Suppressor macrophage treated with lipopolysaccharide for 4 hours (primary cell): ENCODE measurements at regions not wholly inside any gene's neighbourhood (a gene's known extent, or its start where the extent isn't known, plus 50 kb on each side); places are given as distances from the start of the nearest gene placed in this dataset.
A peak's percentile ranks its signal among the peaks of the same experiment; 100 is the strongest.

Experiments used
- DNase-seq: peaks from one replicate; pipeline ENCODE4 v3.0.0-alpha.2; 2020

DNA sequence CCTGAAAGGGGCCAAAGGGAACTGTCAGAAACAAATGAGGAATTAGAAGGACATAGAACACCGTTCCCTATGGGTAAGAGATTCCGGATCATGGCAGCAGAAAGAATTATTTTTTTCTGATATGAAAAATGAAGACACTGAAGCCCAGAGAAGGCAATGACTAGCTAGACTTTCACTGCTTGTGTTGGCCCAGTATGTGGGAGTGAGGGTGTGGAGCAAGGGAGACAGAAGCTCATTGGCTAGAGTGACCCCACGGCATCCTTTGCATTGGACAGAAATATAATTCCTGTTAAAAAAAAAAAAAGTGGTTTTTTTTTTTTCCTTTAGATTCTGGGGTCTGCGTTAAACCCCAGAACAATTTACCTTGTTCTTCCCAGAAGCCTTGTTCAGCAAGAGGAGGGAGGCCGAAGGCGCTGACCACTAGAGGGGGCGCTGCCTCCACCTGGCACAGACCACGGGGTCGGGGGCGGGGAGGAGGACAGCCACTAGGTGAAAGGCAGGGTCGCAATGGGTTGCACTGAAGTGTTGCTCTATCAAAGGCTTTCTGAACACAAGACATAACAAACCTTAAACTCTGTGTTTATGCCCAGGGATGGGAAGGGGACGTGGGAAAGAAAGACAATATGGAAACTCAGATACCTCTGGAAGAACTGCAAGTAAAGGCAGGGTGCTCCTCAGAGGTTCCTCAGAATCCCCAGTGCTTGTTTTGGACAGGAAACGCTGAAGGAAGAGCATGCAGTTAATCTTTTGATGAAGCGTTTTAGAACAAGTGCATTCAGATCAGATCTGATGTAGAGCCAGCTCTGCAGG lies 156.8 kb downstream of the KCNA5 start:
- DNase-seq, result peak; percentile 26

DNA sequence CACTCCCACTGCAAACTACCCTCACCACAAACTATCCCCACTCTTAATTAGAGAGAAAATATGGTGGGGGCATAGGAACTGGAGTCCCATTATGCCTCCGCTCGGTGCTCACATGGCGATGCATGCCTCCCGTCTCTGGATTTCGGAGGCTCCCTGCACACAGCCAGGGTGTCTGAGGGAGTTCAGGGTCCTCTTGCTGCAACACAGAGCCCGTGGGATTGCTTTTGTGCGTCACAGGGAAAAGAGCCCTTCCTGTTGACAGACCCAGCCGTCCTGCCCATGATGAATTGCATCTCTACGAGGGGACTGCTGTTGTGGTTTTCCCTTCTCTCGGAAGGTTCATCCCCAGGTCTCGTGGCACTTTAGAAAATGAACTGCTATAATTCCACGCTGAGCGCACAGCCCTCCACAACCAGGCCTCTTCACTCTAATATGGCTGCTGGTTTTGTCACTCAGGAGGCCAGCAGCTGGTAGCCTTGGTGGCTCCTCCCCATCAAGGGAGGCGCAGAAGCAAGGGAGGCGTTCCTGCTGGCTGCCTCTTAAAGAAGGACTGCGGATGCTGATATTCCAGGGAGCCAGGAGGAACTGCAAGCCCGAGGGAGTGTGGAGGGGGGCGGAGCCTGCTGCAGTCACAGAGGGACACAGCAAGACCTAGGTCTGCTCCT lies 158.0 kb downstream of the KCNA5 start:
- DNase-seq, result no peak

DNA sequence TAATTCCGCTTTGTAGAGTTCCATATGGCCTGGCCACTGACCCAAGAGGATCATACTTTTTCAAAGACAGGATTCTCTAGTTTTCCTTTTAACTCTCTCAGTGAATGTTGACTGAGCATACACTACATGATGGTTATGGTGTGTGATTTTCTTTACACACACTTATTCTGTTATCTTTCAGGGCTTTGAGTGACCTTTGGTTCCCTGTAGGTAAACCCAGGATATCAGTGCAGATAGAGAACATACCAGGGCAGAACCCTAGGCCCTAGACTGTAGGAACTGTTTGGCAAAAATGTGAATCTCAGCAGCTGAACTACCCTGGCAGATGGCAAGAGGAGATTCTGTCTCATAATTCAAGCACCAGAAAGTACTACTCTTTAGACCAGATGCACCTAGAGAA lies 159.6 kb downstream of the KCNA5 start:
- DNase-seq, result no peak

DNA sequence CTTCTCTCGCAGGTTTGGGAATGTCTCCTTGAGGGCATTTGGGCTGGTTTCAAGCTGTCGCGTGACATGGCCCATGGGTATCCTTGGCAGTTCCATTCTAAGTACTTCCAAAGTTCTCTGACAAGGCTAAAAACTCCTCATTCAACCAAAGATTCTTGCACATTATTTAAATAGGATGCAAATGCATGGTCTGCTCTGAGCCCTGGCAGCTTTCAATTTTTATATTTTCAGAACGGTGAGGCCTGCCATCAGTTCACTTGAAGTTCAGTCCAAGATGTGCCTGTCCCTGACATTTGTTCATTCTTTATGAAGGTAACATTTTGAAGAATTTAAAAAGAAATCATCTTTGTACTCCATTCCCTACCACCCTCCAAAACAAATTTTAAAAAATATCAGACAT lies 160.0 kb downstream of the KCNA5 start:
- DNase-seq, result no peak

DNA sequence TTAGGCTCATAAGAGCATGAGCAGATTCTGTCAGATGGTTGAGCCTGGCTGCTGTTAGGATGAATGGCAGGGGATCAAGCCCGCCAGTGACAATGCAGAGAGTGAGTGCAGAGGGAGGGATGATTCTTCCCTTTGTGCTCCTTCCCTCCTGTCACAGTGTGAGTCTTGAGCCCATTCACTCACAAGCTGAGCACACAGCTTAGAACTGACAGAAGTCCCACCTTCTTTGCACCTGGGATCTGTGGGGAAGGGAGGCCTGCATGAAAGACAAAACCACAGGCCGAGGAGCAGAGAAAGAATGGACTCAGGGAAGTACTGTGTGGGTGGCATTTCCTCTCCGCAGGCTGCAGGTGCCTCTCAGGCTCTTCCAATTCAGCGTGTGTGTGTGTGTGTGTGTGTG lies 160.6 kb downstream of the KCNA5 start:
- no peak for DNase-seq

DNA sequence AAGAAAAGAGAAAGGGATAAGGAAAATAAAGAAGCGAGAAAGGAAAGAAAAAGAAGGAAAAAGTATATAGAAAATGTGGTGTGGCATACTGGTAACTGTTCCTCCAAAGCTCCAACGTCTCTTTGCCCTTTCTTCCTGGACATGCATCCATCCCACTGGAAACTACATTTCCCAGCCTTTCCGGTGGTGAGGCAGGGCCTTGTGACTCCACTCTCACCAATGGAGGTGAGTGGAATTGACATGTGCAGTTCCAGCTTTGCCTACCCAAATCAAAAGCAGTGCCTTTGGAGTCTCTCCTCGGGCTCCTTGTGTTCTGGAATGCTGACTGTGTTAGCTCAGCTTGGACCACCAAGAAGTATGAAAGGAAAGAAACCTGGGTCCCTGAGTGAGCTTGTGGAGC lies 161.2 kb downstream of the KCNA5 start:
- no peak for DNase-seq

DNA sequence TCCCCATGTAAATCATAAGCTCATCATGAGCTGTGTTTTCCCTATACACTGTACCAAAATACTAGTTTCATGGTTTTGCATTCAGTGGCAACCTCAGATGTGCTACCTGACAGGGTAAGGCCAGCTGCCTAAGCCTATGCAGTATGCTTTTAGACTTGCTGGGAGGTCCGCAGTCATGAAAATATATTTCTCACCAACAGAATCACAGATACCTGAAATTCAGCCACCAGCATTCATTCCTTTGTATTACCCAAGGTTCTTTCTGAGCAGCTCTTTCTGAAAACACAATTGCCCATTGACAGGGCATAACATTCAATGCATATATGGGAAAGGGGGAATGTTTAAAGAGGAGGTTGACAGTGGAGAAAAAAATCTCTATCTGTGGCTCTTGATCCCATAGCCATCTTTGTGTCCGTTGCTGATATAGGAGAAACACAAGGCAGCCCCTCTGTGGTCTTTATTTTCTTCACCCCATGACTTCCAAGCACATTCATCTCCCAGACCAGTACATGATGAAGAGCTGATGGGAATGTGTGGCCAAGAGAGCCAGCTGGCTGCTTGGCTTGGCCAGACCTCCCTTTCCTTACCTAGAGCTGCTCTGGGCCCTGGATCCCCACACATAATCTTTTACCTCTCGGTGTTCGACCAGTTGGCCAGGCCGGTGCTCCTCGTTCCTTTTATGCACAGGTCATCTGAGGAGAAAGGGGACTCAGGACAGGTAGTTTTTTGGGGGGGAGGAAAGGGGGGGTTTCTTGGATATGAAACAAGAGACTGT lies 162.9 kb downstream of the KCNA5 start:
- no peak for DNase-seq

DNA sequence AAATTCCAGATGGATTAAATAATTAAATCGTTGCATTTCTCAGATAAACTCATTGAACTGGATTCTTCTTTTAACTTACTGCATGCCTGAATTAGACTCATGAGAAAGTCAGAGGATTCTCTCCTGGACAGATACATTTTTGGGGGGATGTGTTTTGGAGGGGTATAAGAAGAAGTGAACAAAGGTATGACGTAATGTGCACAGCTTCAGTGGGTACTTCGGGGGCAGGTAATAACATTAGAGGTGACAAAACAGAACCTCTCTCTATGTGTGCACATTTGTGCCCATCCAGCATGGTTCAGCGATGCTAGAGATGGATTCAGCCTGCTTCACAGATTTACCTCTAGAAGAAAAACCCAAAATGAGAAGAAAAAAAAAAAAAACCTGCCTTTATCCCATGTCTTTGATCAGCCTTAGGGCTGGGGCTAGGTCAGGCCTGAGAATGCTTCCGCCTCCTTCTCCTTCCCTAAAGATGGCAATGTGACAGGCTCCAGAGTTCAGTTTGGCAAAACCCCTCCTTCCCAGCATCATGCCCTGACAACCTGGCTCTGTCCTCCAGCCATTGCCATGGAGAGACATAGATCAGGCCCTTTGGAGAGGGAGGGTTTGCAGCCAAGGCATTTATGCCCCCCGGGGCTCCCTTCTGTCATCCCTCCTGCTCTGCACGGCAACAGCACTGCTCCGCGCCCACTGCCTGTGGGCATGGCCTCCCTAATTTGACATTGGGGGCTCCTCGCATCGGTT lies 166.7 kb downstream of the KCNA5 start:
- no peak for DNase-seq

DNA sequence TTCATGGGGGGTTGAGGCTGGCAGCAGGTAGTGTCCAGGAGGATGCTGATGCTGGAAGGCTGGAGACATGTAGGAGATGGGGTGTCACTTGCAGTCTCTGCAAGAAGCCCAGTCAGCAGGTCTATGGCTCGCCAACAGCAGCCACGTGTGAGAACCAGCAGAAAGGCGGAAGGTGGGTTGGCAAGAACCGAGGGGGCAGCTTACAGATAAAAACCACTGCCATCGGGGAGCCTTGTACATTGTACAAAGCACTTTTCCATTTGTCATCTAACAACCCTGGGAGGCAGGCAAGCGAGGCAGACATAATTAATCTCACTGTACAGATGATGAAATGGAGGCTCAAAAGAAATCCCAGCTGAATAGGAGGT lies 167.2 kb downstream of the KCNA5 start:
- no peak for DNase-seq

DNA sequence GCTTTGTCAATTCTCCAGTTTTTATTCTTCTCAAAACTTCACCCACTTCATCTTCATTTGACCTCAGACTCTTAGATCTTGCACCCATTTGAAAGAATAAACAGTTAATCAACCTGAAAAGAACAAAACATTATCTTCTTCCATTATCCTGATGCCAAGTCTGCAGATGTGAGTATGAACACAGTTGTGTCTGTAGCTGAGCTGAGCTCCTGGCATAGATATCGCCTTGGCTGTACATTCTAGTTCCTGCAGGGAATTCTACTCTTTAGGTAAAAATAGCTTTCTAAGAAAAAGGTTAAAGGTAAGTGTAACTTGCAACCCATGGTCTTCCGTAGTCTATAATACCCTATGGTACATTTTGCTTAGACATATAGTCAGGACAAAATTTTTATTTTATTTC lies 169.7 kb downstream of the KCNA5 start:
- no peak for DNase-seq

DNA sequence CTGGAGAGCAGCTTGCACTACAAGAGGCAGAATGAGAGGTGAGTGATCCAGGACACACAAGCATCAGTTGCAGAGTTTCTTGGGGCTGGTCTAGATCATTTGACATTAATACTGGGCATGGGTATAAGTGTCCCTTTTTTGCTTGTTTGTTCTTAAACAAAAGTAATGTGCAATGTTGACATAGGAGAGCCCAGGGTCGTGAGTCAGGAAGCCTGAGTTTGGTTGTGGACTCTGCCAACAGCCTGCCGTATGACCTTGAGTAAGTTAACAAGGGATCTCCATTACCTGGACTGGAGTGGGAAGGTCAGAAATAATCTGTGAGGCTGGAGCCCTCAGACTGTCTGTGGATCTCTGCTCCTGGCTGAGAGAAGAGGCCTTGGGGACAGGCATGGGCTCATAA lies 170.3 kb downstream of the KCNA5 start:
- DNase-seq, result no peak

DNA sequence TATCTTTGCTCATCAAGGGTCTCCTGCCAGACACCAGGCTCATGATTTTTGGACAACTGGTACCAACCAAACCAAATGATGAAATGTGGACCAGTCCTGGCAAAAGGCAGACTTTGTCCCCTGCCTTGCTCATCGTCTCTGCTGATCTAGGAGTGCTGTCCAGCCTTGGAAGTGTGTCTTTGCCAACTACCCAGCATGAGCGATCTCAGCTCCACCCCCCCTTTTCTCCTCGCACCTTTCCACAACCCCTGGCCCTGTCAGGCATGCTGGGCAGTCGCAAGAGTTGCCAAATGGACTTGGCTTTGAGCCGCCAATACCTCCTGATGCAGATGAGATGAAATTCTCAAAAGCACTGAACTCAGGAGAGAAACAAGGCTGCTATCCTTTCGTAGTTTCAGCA lies 174.3 kb downstream of the KCNA5 start:
- no peak for DNase-seq

DNA sequence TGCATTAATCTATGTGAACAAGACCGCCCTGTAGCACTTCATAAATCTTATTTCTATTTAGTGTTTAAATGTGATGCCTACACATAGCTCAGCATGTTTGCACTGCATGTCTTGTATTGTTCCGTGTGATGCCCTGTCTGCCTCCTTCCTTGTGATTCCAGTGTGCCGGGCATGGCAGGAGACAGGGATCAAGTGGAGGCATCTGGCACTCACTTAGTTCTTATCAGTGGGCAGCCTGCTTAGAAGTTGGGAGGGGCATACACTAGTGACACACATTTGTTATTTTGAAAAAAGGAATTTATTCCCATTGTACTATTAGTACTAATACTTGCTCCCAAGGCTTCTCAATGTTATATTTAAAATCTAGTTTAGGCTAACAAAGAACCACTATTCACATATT lies 176.4 kb downstream of the KCNA5 start:
- DNase-seq, result no peak

DNA sequence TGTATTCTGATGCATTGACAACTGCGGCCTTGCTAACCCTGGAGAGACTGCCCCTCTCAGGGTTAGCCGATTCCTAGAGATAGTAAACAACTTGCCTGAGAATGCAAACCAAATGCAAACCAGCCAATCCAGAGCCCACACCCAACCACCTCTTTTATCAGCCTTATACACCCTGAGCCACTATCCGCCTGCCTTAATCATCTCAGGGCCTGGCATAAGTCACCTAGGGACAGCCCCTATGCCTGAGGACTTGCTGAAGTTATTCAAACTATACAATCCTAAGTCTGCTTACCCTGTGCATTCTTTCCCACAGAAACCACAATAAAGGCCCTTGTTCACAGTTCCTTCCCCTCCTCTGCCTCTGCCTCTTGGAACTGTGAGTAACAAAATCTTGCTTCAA lies 177.2 kb downstream of the KCNA5 start:
- DNase-seq, result no peak

DNA sequence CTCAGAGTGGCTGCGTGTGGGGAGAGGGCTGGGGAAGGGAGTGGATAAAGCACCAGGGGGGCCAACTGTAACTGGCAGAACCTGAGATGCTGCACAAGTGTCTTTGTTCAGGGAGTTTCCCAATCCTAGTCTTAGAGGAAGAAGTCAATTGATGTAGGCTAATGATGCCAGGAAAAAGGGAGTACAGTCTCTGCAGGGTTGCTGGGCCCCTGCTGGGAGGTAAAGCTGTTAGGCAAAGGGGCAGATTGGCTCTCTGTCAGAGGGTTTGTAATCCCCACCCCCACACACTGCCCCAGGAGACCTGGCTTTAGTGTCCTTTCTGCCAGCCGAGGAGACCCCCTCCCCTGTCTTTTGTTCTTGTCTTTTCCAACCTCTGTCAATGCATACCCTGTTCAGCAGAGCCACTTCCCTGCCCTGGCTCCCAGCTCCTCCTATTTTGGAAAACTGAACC lies 178.4 kb downstream of the KCNA5 start:
- no peak for DNase-seq

DNA sequence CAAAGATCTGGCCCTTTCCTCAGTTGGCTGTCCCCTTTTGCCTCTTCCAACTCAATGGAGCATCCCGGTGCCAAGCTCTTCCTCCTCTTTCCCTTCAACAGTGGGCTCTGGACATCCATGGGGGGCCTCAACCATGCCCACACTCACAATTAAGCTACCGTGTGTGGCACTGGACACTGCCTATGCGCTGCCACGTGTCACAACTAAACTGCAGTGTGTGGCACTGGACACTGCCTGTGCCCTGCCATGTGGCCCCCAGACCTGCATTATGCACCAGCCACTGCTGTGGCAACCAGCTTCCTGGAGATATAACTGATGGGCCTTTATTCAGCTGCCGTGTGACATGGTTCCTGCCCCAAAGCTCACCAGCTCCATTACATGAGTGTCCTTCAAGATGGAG lies 179.1 kb downstream of the KCNA5 start:
- DNase-seq, result no peak

DNA sequence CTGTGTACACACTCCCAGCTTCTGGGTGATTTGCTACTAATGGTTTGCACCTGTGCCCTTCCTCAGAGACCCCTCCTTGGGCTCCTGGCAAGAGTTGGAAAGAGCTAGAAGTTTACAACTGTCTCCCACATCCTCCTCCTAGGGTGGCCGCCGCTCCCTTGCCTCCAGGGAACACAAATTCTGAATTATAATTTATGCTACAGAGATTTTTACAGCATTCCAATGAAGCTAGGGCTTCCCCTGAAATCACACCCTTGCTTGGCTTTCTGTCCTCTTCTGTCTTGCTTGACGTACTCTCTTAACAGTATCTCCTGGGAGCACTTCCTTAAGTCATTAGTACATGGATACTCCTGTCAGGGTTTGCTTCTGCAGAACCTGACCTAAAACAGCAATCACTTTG lies 180.2 kb downstream of the KCNA5 start:
- DNase-seq, result no peak

DNA sequence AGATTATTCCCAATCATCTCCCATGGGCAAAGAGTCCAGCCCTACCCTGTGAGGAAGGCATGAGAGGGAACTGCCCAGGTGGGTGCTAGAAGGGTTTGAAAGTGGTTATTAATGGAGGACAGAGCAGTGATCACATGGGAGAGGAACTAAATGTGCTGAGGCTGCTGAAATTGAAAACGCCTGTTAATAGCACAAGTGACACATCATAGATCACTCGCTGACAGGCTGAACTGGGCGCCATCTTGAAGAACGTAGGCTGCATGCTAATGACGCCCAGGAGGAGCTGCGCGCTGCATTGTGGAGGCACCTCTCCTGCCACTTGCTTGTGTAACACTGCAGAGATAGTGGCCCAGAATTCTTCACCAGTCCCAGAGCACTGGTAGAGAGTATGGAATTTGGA lies 182.9 kb downstream of the KCNA5 start:
- DNase-seq, result no peak

DNA sequence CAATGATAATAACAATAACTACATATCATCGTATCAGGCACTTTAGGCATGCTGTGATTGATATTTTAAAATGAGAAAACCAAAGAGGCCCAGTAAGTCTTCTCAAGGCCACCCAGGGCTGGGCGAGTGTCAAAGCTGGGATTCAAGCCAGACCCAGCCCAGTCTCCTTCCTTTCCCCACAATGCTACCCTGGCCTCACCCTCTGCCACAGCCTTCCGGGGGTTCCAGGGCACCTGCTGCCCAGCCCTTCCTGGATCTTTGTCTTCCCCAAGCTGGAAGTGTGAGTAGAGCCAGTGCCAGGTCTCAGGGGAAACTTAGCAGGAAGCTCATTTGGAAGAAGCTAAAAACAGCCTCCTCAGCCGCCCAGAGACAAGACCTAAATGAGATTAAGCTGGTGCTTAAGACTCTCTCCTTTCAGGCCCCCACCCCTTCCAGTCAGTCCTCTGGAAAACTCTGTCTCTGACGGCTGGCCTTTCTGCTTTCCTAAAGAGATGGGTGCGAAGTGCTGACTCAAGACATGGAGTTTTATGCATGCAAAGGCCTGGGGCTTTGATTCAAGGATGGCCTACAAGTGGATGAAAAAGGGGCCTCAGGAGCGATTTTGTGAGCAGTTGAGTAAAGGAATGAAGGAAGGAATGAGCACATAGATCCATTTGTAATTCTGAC lies 184.2 kb downstream of the KCNA5 start:
- no peak for DNase-seq

DNA sequence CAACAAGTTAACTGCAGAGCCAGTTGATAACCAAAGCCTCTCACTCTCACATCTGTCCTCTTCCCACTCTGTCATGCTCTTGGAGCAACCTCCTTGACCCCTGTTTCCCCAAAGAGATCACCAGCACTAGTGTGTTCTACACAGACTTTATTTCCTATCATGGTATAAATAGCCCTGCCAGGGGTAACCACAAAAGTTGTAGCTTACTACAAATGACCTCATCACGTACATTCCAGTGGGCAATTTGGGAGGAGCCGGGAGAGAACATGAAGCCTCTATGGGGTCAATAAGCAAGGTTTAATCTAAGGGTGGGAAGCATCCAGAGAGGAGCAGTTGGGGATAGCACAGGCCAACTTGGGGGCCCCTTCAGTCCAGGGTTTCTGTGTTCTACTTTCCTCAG lies 186.5 kb downstream of the KCNA5 start:
- DNase-seq, result no peak

DNA sequence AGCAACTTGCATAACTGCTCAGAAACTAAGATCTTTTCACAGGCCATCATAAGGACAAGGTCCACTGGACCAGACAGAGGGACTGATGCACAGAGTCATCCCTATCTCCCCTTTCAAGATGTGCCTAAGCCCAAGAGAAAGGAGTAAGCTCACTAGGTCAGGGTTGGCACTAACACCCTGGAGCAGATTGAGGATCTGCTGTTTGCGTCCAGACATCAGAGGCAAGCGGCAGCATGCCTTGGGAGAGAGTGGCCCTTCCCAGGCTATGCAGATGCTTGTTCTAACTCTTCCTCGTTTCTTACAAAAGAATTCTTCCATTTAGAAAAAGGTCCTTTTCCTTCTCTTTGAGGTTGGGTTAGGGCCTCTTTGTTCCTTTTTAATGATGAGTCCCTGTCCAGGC lies 187.2 kb downstream of the KCNA5 start:
- DNase-seq, result no peak

DNA sequence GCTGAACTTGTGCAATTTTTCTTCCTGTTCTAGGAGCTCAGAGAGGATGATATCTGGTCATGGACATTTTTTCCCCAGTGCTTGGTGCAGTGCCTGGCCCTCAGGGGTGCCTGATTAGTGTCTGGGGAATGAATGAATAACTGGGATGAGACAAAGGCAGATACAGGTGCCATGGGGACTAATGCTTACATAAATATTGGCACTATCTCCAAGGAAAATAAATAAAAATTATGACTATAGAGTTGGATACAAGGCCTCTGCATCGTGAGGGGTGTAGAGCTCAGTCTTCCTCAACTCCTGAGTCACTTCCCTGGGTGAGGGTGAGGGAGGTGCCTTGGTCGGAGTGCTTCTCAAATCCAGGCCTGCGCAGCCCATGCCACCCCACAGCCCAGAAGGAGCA lies 188.6 kb downstream of the KCNA5 start:
- DNase-seq, result no peak
